ENCODE measurements at regions not wholly inside any gene's neighbourhood (a gene's known extent, or its start where the extent isn't known, plus 50 kb on each side); places are given as distances from the start of the nearest gene placed in this dataset.

- Mint-ChIP-seq H3K4me3 (no peak overlapping the region), H3K27ac (no peak overlapping the region), H3K9me3 (ENCODE audit: low read depth) (no peaks in the 10 kb centered on the region), H3K36me3 (ENCODE audit: low read depth) (no peaks in the 10 kb centered on the region), H3K4me1 (no peaks in the 10 kb centered on the region), H3K27me3 (peaks cover 3% of the 10 kb centered on the region)
- no peak for DNase-seq
- intact Hi-C loops (cut with DNase I, micrococcal nuclease): no loop called here
- no peak for ATAC-seq
- POLR2A ChIA-PET: no interaction called here
- CTCF ChIA-PET: no interaction called here
Observed at GRCh38 chr2:156700681-156701080, 264.5 kb downstream of the GPD2 start.

DNA sequence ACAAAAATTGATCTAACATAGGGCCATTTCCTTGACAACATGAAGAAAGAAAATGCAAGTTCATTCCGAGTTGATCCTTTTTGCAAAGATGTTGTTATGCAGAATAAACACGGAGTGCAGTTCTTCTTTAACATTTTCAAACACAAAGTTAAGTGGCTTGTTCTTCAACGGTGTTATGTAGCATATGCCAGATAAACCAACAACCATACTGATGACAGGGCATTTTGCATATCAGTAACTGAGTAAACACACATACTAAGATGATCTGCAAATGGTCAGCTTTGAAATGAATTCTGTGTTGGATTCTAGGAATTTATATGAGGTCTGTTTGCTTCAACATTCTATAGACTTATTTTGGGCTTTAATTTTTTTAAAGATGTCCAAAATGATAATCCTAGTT lies 266.4 kb downstream of the GPD2 start:
- Mint-ChIP-seq H3K4me3 (no peak overlapping the region), H3K4me1 (no peaks in the 10 kb centered on the region), H3K9me3 (ENCODE audit: low read depth) (no peaks in the 10 kb centered on the region), H3K27me3 (peaks cover 5% of the 10 kb centered on the region), H3K27ac (no peak overlapping the region), H3K36me3 (ENCODE audit: low read depth) (no peaks in the 10 kb centered on the region)
- ATAC-seq (no peak), DNase-seq (no peak)
- intact Hi-C loops (cut with DNase I, micrococcal nuclease): no loop called here
- ChIA-PET POLR2A (no interaction called here), CTCF (no interaction called here)

GRCh38 chr2:156703642-156704041 lies 267.5 kb downstream of the GPD2 start:
- no peaks in the 10 kb centered on the region for H3K36me3 Mint-ChIP-seq (ENCODE audit: low read depth)
- ATAC-seq (no peak), DNase-seq (no peak)
- H3K27ac Mint-ChIP-seq: no peak overlapping the region
- no peaks in the 10 kb centered on the region for H3K4me1 Mint-ChIP-seq
- peaks cover 5% of the 10 kb centered on the region for H3K27me3 Mint-ChIP-seq
- ChIA-PET CTCF (no interaction called here), POLR2A (no interaction called here)
- H3K4me3 Mint-ChIP-seq: no peak overlapping the region
- intact Hi-C loops (cut with DNase I, micrococcal nuclease): no loop called here
- no peaks in the 10 kb centered on the region for H3K9me3 Mint-ChIP-seq (ENCODE audit: low read depth)

DNA sequence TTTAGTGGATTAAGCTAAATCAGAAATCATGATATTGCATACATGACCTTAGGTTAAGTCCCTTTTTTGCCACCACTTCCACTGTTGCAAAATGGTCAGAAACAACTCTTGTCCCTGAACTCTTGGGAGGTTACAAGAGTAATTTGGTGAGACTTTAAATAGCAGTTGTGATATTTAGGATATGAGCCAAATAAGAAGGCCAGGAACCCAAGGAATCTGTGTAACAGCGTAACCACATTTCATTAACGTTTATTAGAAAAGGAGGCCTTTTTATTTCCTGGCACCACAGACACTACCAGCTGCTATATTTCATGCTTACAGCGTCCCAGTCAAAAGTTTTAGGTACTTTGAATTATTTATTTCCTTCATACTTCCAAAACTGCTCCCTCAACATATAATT lies 268.0 kb downstream of the GPD2 start:
- Mint-ChIP-seq H3K27ac (no peak overlapping the region), H3K27me3 (peaks cover 5% of the 10 kb centered on the region), H3K4me3 (no peak overlapping the region), H3K36me3 (ENCODE audit: low read depth) (no peaks in the 10 kb centered on the region), H3K4me1 (no peaks in the 10 kb centered on the region), H3K9me3 (ENCODE audit: low read depth) (no peaks in the 10 kb centered on the region)
- ChIA-PET CTCF (no interaction called here), POLR2A (no interaction called here)
- intact Hi-C loops (cut with DNase I, micrococcal nuclease): no loop called here
- ATAC-seq (no peak), DNase-seq (no peak)

GRCh38 chr2:156704617-156705016 lies 268.4 kb downstream of the GPD2 start:
- H3K36me3 Mint-ChIP-seq (ENCODE audit: low read depth): no peaks in the 10 kb centered on the region
- CTCF ChIA-PET: no interaction called here
- H3K9me3 Mint-ChIP-seq (ENCODE audit: low read depth): no peaks in the 10 kb centered on the region
- no peak overlapping the region for H3K27ac Mint-ChIP-seq
- H3K27me3 Mint-ChIP-seq: peaks cover 5% of the 10 kb centered on the region
- intact Hi-C loops (cut with DNase I, micrococcal nuclease): no loop called here
- POLR2A ChIA-PET: no interaction called here
- DNase-seq: no peak
- no peaks in the 10 kb centered on the region for H3K4me1 Mint-ChIP-seq
- no peak overlapping the region for H3K4me3 Mint-ChIP-seq
- no peak for ATAC-seq

DNA sequence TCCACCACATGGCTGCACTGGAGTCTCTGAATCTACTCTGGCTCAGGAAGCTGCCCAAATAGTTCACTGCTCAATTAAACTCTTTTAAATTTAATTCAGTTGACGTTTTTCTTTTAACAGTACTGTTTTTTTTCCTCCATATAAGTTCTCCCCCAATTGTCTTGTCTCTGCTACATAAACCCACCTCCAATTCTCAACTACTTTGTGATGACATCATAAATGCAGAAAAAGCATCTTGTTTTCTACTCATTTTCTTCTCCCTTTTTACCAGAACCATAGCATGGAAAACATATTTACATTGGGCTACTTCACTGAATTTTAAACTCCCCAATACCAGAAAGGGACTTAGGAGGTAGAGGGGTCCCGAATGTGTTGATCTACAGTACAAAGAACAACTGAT lies 270.4 kb downstream of the GPD2 start:
- Mint-ChIP-seq H3K9me3 (ENCODE audit: low read depth) (no peaks in the 10 kb centered on the region), H3K27me3 (peaks cover 5% of the 10 kb centered on the region)

GRCh38 chr2:156708051-156708450 lies 271.9 kb downstream of the GPD2 start:
- DNase-seq (no peak), ATAC-seq (no peak)
- H3K27ac Mint-ChIP-seq: no peak overlapping the region
- POLR2A ChIA-PET: no interaction called here
- intact Hi-C loops (cut with DNase I, micrococcal nuclease): no loop called here
- H3K9me3 Mint-ChIP-seq (ENCODE audit: low read depth): no peaks in the 10 kb centered on the region
- no peaks in the 10 kb centered on the region for H3K36me3 Mint-ChIP-seq (ENCODE audit: low read depth)
- peaks cover 5% of the 10 kb centered on the region for H3K27me3 Mint-ChIP-seq
- no peaks in the 10 kb centered on the region for H3K4me1 Mint-ChIP-seq
- H3K4me3 Mint-ChIP-seq: no peak overlapping the region
- CTCF ChIA-PET: no interaction called here

More for the DNA sequence above, 270.4 kb downstream of the GPD2 start:
- intact Hi-C loops (cut with DNase I, micrococcal nuclease): no loop called here
- ChIA-PET POLR2A (no interaction called here), CTCF (no interaction called here)
- ATAC-seq (no peak), DNase-seq (no peak)
- Mint-ChIP-seq H3K27ac (no peak overlapping the region), H3K4me1 (no peaks in the 10 kb centered on the region), H3K4me3 (no peak overlapping the region), H3K36me3 (ENCODE audit: low read depth) (no peaks in the 10 kb centered on the region)

- intact Hi-C loops (cut with DNase I, micrococcal nuclease): no loop called here
- DNase-seq (no peak), ATAC-seq (no peak)
- Mint-ChIP-seq H3K4me1 (no peaks in the 10 kb centered on the region), H3K9me3 (ENCODE audit: low read depth) (no peaks in the 10 kb centered on the region), H3K4me3 (no peak overlapping the region), H3K36me3 (ENCODE audit: low read depth) (no peaks in the 10 kb centered on the region), H3K27ac (no peak overlapping the region), H3K27me3 (peaks cover 10% of the 10 kb centered on the region)
- ChIA-PET POLR2A (no interaction called here), CTCF (no interaction called here)
Observed at GRCh38 chr2:156709091-156709490, 272.9 kb downstream of the GPD2 start.

GRCh38 chr2:156719036-156719435 lies 282.9 kb downstream of the GPD2 start:
- no peak for ATAC-seq
- ChIA-PET CTCF (no interaction called here), POLR2A (no interaction called here)
- no peak for DNase-seq
- intact Hi-C loops (cut with DNase I, micrococcal nuclease): no loop called here
- H3K9me3 Mint-ChIP-seq (ENCODE audit: low read depth): no peaks in the 10 kb centered on the region
- H3K4me3 Mint-ChIP-seq: no peak overlapping the region
- H3K27ac Mint-ChIP-seq: no peak overlapping the region
- no peaks in the 10 kb centered on the region for H3K36me3 Mint-ChIP-seq (ENCODE audit: low read depth)
- no peaks in the 10 kb centered on the region for H3K4me1 Mint-ChIP-seq
- H3K27me3 Mint-ChIP-seq: peaks cover 10% of the 10 kb centered on the region

DNA sequence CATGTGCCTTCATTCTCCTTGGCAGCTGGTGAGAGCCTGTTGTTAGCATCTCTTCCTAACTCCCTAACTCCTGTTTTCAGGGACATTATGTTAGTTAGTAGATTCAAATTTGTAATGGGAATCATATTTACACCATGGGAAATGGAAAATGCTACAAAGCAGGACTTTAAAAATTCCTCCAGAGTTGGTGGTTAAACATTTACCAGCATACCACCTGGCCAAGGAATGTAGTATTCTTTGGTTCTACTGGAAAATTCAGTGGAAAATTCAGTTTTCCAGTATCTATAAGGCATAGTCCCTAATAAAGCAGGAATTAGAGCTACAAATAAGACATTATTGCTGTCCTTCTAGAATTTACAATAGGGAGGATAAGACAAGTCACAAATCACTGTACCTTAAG lies 291.7 kb downstream of the GPD2 start:
- no peaks in the 10 kb centered on the region for H3K36me3 Mint-ChIP-seq (ENCODE audit: low read depth)
- no peak for ATAC-seq
- H3K4me1 Mint-ChIP-seq: no peaks in the 10 kb centered on the region
- no peaks in the 10 kb centered on the region for H3K9me3 Mint-ChIP-seq (ENCODE audit: low read depth)
- CTCF ChIA-PET: no interaction called here
- POLR2A ChIA-PET: no interaction called here
- H3K27me3 Mint-ChIP-seq: peaks cover 9% of the 10 kb centered on the region
- H3K27ac Mint-ChIP-seq: no peak overlapping the region
- intact Hi-C loops (cut with DNase I, micrococcal nuclease): no loop called here
- no peak for DNase-seq
- H3K4me3 Mint-ChIP-seq: no peak overlapping the region

DNA sequence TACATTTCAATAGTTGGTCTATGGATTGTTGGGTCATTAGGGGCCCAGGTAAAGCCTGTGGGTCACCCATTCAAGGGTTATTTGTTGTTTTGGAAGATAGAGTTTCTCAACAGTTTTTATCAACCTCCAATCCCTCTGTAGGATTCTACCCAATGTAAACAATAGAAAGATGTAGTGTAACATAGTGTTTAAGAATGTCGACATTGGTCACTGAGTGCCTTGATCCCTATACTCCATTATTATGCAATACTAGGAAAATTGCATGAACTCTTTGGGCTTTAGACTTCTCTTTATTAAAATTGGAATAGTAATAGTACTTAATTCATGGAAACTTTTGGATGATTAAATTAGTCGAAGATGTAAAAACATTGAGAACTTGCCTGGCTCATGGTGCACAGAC lies 292.1 kb downstream of the GPD2 start:
- no peak for ATAC-seq
- H3K9me3 Mint-ChIP-seq (ENCODE audit: low read depth): no peaks in the 10 kb centered on the region
- no peaks in the 10 kb centered on the region for H3K36me3 Mint-ChIP-seq (ENCODE audit: low read depth)
- ChIA-PET CTCF (no interaction called here), POLR2A (no interaction called here)
- H3K4me3 Mint-ChIP-seq: no peak overlapping the region
- no peak overlapping the region for H3K27ac Mint-ChIP-seq
- no peak for DNase-seq
- H3K4me1 Mint-ChIP-seq: no peaks in the 10 kb centered on the region
- intact Hi-C loops (cut with DNase I, micrococcal nuclease): no loop called here
- peaks cover 9% of the 10 kb centered on the region for H3K27me3 Mint-ChIP-seq

GRCh38 chr2:156731506-156731905 lies 295.3 kb downstream of the GPD2 start:
- intact Hi-C loops (cut with DNase I, micrococcal nuclease): no loop called here

DNA sequence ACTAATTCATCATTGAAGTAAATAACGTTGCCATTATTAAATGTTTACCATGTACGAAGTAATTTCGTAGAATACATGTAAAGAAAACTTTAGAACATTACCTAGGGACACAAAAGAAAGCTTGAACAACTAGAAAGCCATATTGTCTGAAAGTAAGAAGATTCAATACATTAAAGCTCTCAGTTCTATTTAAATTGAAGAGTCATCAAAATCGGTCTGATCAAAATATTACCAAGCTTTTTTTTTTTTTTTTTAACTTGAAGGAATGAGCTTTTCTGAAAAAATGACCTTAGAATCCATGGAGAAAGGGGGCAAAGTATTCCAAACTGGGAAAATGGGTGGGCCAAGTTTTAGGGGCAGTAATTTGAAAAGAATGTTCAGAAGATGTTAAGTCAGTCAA lies 300.8 kb downstream of the GPD2 start:
- H3K27me3 Mint-ChIP-seq: peaks cover 6% of the 10 kb centered on the region
- no peak overlapping the region for H3K4me3 Mint-ChIP-seq
- DNase-seq (no peak), ATAC-seq (no peak)
- H3K27ac Mint-ChIP-seq: no peak overlapping the region
- no peaks in the 10 kb centered on the region for H3K9me3 Mint-ChIP-seq (ENCODE audit: low read depth)
- POLR2A ChIA-PET: no interaction called here
- intact Hi-C loops (cut with DNase I, micrococcal nuclease): no loop called here
- no peaks in the 10 kb centered on the region for H3K36me3 Mint-ChIP-seq (ENCODE audit: low read depth)
- H3K4me1 Mint-ChIP-seq: no peaks in the 10 kb centered on the region
- CTCF ChIA-PET: no interaction called here

More at GRCh38 chr2:156731506-156731905, 295.3 kb downstream of the GPD2 start:
- POLR2A ChIA-PET: no interaction called here
- Mint-ChIP-seq H3K9me3 (ENCODE audit: low read depth) (no peaks in the 10 kb centered on the region), H3K27me3 (peaks cover 2% of the 10 kb centered on the region), H3K4me1 (no peaks in the 10 kb centered on the region), H3K36me3 (ENCODE audit: low read depth) (no peaks in the 10 kb centered on the region), H3K27ac (no peak overlapping the region), H3K4me3 (no peak overlapping the region)
- CTCF ChIA-PET: no interaction called here
- DNase-seq (no peak), ATAC-seq (no peak)

Measured in activated CD4-positive, alpha-beta T cell treated with anti-CD3 and anti-CD28 coated beads for 36 hours (primary cell).